ENCODE measurements at regions not wholly inside any gene's neighbourhood (a gene's known extent, or its start where the extent isn't known, plus 50 kb on each side); places are given as distances from the start of the nearest gene placed in this dataset.

- Histone ChIP-seq H3K9ac (ENCODE audit: insufficient read depth, low read depth, low read length) (no peak overlapping the region), H2AFZ (ENCODE audit: low read length) (no peak overlapping the region), H3K4me3 (replicated peaks in 1 of 3; ENCODE audit: insufficient read depth in 1 of 3, low read depth in 2 of 3, low read length in 3 of 3) (no peak overlapping the region), H3K36me3 (replicated peaks in 1 of 2; ENCODE audit: control insufficient read depth in 1 of 2, insufficient read depth in 2 of 2, low read length in 2 of 2) (no peaks in the 10 kb centered on the region), H3K4me1 (ENCODE audit: insufficient read depth, low read length) (no peaks in the 10 kb centered on the region), H4K20me1 (ENCODE audit: insufficient read depth, low read length) (no peaks in the 10 kb centered on the region), H3K27ac (ENCODE audit: extremely low read length, insufficient read depth, low read length) (no peak overlapping the region), H3K79me2 (ENCODE audit: insufficient read depth, low read length) (no peaks in the 10 kb centered on the region), H3K9me3 (ENCODE audit: low read length) (peaks cover 39% of the 10 kb centered on the region), H3K4me2 (ENCODE audit: low read depth, low read length) (no peak overlapping the region), H3K27me3 (ENCODE audit: control insufficient read depth in 1 of 2, insufficient read depth in 2 of 2, low read length in 2 of 2) (no peaks in the 10 kb centered on the region)
- intact Hi-C loops (cut with micrococcal nuclease; ENCODE audit: unreplicated experiment) (no loop called here), in situ Hi-C loops (cut with HindIII; ENCODE audit: extremely low pct_ligation_motif_present, low pct_unique_long_range_greater_than_20kb) (no loop called here)
- DNase-seq (ENCODE audit: low spot score) (no peak), FAIRE-seq (no peak), ATAC-seq (no peak)
- ChIA-PET CTCF (ENCODE audit: low intra/inter-chr PET ratio, low total read pairs) (no interaction called here), POLR2A (no interaction called here)
- WGBS (ENCODE audit: low lambda C conversion rate) = 0% methylated on average over 2 of the region's 2 CpGs
- no TSS peak for BruUV-seq (replicated peaks)
- TF ChIP-seq TRIM24 (CRISPR knock-in tag; IDR thresholded peaks at IDR 0.05) = no peak
- no peak for TF ChIP-seq ZBTB40 (IDR thresholded peaks at IDR 0.05)
- no peak for TF ChIP-seq ZBTB40 (CRISPR knock-in tag; IDR thresholded peaks at IDR 0.05)
- no peak for TF ChIP-seq ZNF703 (CRISPR knock-in tag; IDR thresholded peaks at IDR 0.05; ENCODE audit: borderline replicate concordance)
- no peak for TF ChIP-seq CHD4 (IDR thresholded peaks at IDR 0.05; ENCODE audit: borderline replicate concordance, low read length)
- TF ChIP-seq FOXO1 (CRISPR knock-in tag; IDR thresholded peaks at IDR 0.05) = no peak
- no peak for TF ChIP-seq CBX5 (CRISPR knock-in tag; IDR thresholded peaks at IDR 0.05; ENCODE audit: borderline replicate concordance)
- no peak for TF ChIP-seq KLF16 (CRISPR knock-in tag; IDR thresholded peaks at IDR 0.05)
- TF ChIP-seq NKX3-1 (CRISPR knock-in tag; IDR thresholded peaks at IDR 0.05) = no peak
- TF ChIP-seq ZNF713 (CRISPR knock-in tag; IDR thresholded peaks at IDR 0.05) = no peak
- TF ChIP-seq ZNF652 (CRISPR knock-in tag; IDR thresholded peaks at IDR 0.05; ENCODE audit: borderline replicate concordance, low read depth) = no peak
- TF ChIP-seq NONO (IDR thresholded peaks at IDR 0.05) = no peak
- no peak for TF ChIP-seq NONO (CRISPR knock-in tag; conservative IDR thresholded peaks at IDR 0.05)
- no peak for TF ChIP-seq POLR2G (IDR thresholded peaks at IDR 0.05; ENCODE audit: low read depth, low read length)
- TF ChIP-seq ZBED4 (CRISPR knock-in tag; IDR thresholded peaks at IDR 0.05; ENCODE audit: borderline replicate concordance) = no peak
Observed at GRCh38 chr4:58953575-58953974, 1843.4 kb upstream of the IGFBP7 start.
